HG02885 (cell line): ENCODE measurements at regions not wholly inside any gene's neighbourhood (a gene's known extent, or its start where the extent isn't known, plus 50 kb on each side); places are given as distances from the start of the nearest gene placed in this dataset.

Source experiments
- ATAC-seq: cut with Tn5 transposase; IDR thresholded peaks from one replicate; pipeline ENCODE4 v1.9.1; 2021; ENCODE audit warnings: mild to moderate bottlenecking; ENCODE audit not compliant: unreplicated experiment, poor library complexity

DNA sequence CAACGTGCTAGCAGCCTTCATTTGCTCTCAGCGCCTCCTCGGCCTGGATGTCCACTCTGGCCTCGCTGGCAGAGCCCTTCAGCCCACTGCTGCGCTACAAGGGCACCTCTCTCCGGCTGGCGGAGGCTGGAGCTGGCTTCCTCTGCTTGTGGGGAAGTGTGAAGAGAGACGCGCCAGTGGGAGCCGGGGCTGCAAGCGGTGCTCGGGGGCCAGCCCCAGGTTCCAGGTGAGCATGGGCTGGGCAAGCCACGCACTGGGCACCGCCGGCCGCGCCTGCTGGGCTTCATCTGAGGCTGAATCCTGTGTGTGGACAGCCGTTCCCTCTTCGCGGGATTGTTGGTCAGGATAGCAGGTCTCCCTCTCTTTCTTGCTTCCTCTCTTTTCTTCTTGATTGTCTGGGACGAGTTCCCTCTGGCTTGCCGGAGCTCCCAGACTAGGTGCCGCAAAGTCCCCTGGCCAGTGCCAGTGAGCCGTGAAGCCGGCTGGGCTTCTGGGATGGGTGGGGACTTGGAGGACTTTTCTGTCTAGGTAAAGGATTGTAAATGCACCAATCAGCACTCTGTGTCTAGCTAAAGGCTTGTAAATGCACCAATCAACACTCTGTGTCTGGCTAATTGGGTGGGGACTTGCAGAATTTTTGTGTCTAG is 165.0 kb downstream of the HEPH start:
- ATAC-seq = no peak

DNA sequence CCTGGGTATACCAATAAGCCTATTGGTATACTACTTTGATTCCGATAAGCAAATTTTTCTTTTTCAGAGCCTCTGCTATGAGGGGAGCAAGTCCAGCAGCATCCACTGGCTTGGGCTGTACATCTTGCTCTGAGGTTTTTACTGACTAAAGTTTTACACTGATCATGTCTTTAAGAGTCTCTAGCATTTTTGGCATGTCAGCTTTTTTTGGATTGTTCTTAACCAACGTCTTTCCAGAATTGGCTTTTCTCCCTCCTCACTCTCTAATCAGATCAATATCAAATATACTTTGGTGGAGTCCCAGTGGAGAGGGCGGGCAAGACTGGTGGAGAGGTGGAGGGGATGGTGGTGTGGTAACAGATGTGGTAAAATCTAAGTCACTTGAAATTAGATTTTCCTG is 196.8 kb downstream of the HEPH start:
- no peak for ATAC-seq

- ATAC-seq = no peak
Observed at GRCh38 chrX:66384722-66385121, 220.7 kb downstream of the HEPH start.

- no peak for ATAC-seq
Observed at GRCh38 chrX:66399273-66399672, 235.2 kb downstream of the HEPH start.

DNA sequence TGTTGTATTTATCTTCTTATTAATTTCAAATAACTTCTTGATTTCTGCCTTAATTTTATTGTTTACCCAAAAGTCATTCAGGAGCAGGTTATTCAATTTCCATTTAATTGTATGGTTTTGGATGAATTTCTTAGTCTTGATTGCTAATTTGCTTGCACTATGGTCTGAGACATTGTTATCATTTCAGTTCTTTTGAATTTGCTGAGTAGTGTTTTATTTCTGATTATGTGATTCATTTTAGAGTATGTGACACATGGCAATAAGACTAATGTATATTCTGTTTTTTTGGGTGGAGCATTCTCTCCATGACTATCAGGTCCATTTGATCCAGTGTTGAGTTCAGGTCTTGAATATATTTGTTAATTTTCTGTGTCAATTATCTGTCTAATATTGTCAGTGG is 236.7 kb downstream of the EDA2R start:
- no peak for ATAC-seq

GRCh38 chrX:66408507-66408906 is 230.4 kb downstream of the EDA2R start:
- ATAC-seq = peak; percentile 74

- no peak for ATAC-seq
Observed at GRCh38 chrX:66410806-66411205, 228.1 kb downstream of the EDA2R start.
